ENCODE measurements at regions not wholly inside any gene's neighbourhood (a gene's known extent, or its start where the extent isn't known, plus 50 kb on each side); places are given as distances from the start of the nearest gene placed in this dataset.

GRCh38 chr5:85069659-85070640, 685.3 kb upstream of the EDIL3 start:
- no peaks in the 10 kb centered on the region for H3K36me3 ChIP-seq
- H3K27ac ChIP-seq, result no peak overlapping the region
- H3K9me3 ChIP-seq (ENCODE audit: low read depth), result no peaks in the 10 kb centered on the region
- DNase-seq (ENCODE audit: low read depth in 1 of 2, low spot score in 1 of 2), result peak in 1 of 2 donors; percentile 2
- no peaks in the 10 kb centered on the region for H3K4me1 ChIP-seq (ENCODE audit: low read depth)
- TF ChIP-seq CTCF (IDR thresholded peaks at IDR 0.05; ENCODE audit: low read depth, low read length), result no peak
- H3K4me3 ChIP-seq, result no peak overlapping the region
- no peaks in the 10 kb centered on the region for H3K27me3 ChIP-seq

GRCh38 chr5:85077581-85077980, 692.9 kb upstream of the EDIL3 start:
- no peak overlapping the region for H3K27ac ChIP-seq
- H3K4me1 ChIP-seq (ENCODE audit: low read depth), result no peaks in the 10 kb centered on the region
- H3K27me3 ChIP-seq, result no peaks in the 10 kb centered on the region
- H3K9me3 ChIP-seq (ENCODE audit: low read depth), result no peaks in the 10 kb centered on the region
- H3K4me3 ChIP-seq, result no peak overlapping the region
- no peak for TF ChIP-seq CTCF (IDR thresholded peaks at IDR 0.05; ENCODE audit: low read depth, low read length)
- H3K36me3 ChIP-seq, result no peaks in the 10 kb centered on the region
- no peak for DNase-seq (ENCODE audit: low read depth in 1 of 2, low spot score in 1 of 2)

GRCh38 chr5:85096421-85096820, 711.7 kb upstream of the EDIL3 start:
- Histone ChIP-seq H3K4me3 (no peak overlapping the region), H3K4me1 (ENCODE audit: low read depth) (no peaks in the 10 kb centered on the region), H3K9me3 (ENCODE audit: low read depth) (no peaks in the 10 kb centered on the region), H3K27me3 (no peaks in the 10 kb centered on the region), H3K36me3 (no peaks in the 10 kb centered on the region), H3K27ac (no peak overlapping the region)
- no peak for DNase-seq (ENCODE audit: low read depth in 1 of 2, low spot score in 1 of 2)
- no peak for TF ChIP-seq CTCF (IDR thresholded peaks at IDR 0.05; ENCODE audit: low read depth, low read length)

GRCh38 chr5:85108471-85108870, 723.8 kb upstream of the EDIL3 start:
- no peaks in the 10 kb centered on the region for H3K27me3 ChIP-seq
- no peak for DNase-seq (ENCODE audit: low read depth in 1 of 2, low spot score in 1 of 2)
- H3K9me3 ChIP-seq (ENCODE audit: low read depth), result no peaks in the 10 kb centered on the region
- no peak overlapping the region for H3K4me3 ChIP-seq
- no peaks in the 10 kb centered on the region for H3K36me3 ChIP-seq
- TF ChIP-seq CTCF (IDR thresholded peaks at IDR 0.05; ENCODE audit: low read depth, low read length), result no peak
- no peaks in the 10 kb centered on the region for H3K4me1 ChIP-seq (ENCODE audit: low read depth)
- no peak overlapping the region for H3K27ac ChIP-seq

GRCh38 chr5:85109616-85110015, 724.9 kb upstream of the EDIL3 start:
- H3K4me3 ChIP-seq, result no peak overlapping the region
- no peaks in the 10 kb centered on the region for H3K36me3 ChIP-seq
- H3K9me3 ChIP-seq (ENCODE audit: low read depth), result no peaks in the 10 kb centered on the region
- no peak for DNase-seq (ENCODE audit: low read depth in 1 of 2, low spot score in 1 of 2)
- TF ChIP-seq CTCF (IDR thresholded peaks at IDR 0.05; ENCODE audit: low read depth, low read length), result no peak
- no peak overlapping the region for H3K27ac ChIP-seq
- no peaks in the 10 kb centered on the region for H3K27me3 ChIP-seq
- no peaks in the 10 kb centered on the region for H3K4me1 ChIP-seq (ENCODE audit: low read depth)

Measured in cardiac muscle cell (in vitro differentiated cells and primary cell).